ENCODE measurements at regions not wholly inside any gene's neighbourhood (a gene's known extent, or its start where the extent isn't known, plus 50 kb on each side); places are given as distances from the start of the nearest gene placed in this dataset.

GRCh38 chr15:39357480-39358268 lies 223.2 kb upstream of the THBS1 start:
- no peak for TF ChIP-seq GATA2 (IDR thresholded peaks at IDR 0.05; ENCODE audit: low read depth, low read length)
- no peak for TF ChIP-seq GATA3 (IDR thresholded peaks at IDR 0.05; ENCODE audit: low read depth, low read length)

Measured in SH-SY5Y (cell line).